Activated T-helper 17 cell treated with anti-CD3 and anti-CD28 coated beads, Interleukin-2, amount 50 U/mL, for 72 hours (primary cell): ENCODE measurements at regions not wholly inside any gene's neighbourhood (a gene's known extent, or its start where the extent isn't known, plus 50 kb on each side); places are given as distances from the start of the nearest gene placed in this dataset.

Source experiments
- ATAC-seq: fragments of 150-1000 bp; cut with Tn5 transposase; replicated peaks from 2 replicates; pipeline ENCODE4 v1.10.0; 2021; ENCODE audit warnings: mild to moderate bottlenecking, moderate library complexity
- H3K27ac Mint-ChIP-seq: one replicate; pipeline ENCODE4 v1.8.0; 2022; ENCODE audit warnings: mixed read lengths
- H3K27me3 Mint-ChIP-seq: one replicate; pipeline ENCODE4 v1.8.0; 2022; ENCODE audit warnings: mixed read lengths
- H3K36me3 Mint-ChIP-seq: one replicate; pipeline ENCODE4 v1.8.0; 2022; ENCODE audit warnings: low read depth, mild to moderate bottlenecking, mixed read lengths
- H3K4me1 Mint-ChIP-seq: one replicate; pipeline ENCODE4 v1.8.0; 2022; ENCODE audit warnings: mixed read lengths
- H3K4me3 Mint-ChIP-seq: one replicate; pipeline ENCODE4 v1.8.0; 2022; ENCODE audit warnings: mild to moderate bottlenecking, mixed read lengths
- H3K9me3 Mint-ChIP-seq: one replicate; pipeline ENCODE4 v1.8.0; 2022; ENCODE audit warnings: mixed read lengths

DNA sequence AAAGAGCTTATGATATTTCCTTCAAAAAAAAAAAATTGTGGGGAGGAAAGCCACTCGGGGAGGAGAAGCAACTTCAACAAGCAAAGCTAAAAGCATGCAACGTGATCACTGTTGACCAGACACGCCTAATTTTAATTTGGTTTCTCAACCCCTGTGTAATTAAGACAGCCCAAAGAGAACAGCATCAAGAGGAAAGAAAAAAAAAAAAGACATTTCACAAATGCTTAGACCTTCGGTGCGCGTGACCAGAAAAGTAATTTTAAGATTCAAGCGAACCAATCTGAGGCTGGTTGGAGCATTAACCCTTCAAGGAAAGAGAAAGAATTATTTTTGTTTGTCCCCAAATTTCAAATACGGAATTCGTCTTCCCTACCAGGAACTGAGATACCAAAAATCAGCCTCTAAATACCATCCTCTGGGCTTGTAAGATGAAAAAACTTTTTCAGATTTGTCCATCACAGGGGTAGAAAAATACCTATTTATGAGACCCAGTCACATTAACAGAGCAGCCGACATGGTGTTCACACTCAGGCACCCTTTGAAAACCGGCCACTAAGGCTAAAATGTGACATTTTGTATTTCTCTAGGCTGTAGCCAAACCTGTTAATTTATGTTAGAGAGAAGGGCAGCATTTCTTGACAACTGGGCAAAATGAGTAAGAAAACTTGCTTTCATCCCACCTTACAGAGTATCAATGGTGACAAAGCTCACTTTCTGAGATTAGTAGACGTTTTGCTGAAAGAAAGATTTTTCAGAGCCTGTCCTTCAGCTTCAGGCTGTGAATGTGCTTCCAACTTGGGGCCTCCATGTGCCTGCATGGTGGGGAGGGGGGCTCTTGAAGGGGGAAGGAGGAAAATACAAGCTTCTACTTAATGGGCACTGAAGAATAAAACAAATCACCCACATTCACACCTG is 179.9 kb upstream of the KLF14 start:
- Mint-ChIP-seq H3K9me3 (no peaks in the 10 kb centered on the region), H3K4me3 (peak overlapping the region; percentile 91), H3K36me3 (peaks cover 100% of the 10 kb centered on the region), H3K27ac (peak overlapping the region; percentile 92), H3K4me1 (peaks cover 82% of the 10 kb centered on the region), H3K27me3 (no peaks in the 10 kb centered on the region)
- peak; percentile 3 for ATAC-seq

DNA sequence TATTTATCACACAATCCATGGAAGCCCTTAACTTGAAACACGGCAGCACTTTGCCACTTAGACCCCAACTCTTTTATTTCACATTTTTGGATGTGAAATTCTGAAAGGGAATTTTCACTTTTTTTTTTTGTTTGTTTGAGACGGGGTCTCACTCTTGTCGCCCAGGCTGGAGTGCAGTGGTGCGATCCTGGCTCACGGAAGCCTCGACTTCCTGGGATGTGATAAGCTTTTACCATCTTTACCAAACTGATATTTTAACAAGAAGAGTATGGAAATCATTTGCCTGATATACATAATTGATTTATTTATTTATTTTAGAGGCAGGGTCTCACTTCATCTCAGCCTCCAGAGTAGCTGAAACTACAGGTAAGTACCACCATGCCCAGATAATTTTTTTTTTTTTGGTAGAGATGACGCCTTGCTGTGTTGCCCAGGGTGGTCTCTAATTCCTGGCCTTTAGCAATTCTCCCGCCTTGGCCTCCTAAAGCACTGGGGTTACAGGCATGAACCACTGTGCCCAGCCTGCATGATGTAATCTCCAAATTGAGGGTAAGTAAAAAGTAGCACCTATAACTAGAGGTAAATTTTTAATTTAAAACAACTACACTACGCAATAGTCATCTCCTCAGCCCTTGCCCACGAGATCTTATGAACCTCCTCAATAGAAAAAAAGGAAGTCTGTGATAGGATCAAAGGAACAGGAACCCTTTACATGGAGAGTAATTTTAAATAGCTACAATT is 180.7 kb upstream of the KLF14 start:
- H3K27me3 Mint-ChIP-seq: no peaks in the 10 kb centered on the region
- peak overlapping the region; percentile 92 for H3K27ac Mint-ChIP-seq
- H3K4me1 Mint-ChIP-seq: peaks cover 83% of the 10 kb centered on the region
- no peak for ATAC-seq
- H3K9me3 Mint-ChIP-seq: no peaks in the 10 kb centered on the region
- H3K4me3 Mint-ChIP-seq: peak overlapping the region; percentile 91
- peaks cover 100% of the 10 kb centered on the region for H3K36me3 Mint-ChIP-seq

DNA sequence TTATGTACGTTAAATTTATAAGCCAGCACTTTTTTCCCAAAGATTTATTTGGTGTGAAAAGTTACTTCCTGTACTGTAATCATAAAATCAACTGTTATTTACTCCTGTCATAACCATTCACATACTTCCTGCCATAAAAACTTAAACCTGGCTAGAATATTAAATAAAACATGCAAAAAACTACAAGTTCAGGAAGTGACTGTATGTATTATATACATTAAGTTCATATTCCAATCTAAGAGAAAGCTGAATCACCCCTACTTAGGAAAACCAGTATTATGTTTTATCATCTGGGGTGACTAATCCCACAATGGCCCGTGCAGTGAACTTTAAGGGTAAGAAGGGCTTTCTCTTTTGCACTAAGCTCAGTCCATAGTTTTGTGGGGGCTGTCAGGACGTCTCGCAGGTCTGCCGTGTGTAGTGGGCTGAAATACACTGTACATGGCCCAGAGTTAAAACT is 183.7 kb upstream of the KLF14 start:
- H3K9me3 Mint-ChIP-seq: no peaks in the 10 kb centered on the region
- H3K36me3 Mint-ChIP-seq: peaks cover 100% of the 10 kb centered on the region
- H3K27me3 Mint-ChIP-seq: no peaks in the 10 kb centered on the region
- H3K4me3 Mint-ChIP-seq: peak overlapping the region; percentile 91
- H3K27ac Mint-ChIP-seq: peak overlapping the region; percentile 92
- ATAC-seq: no peak
- peaks cover 77% of the 10 kb centered on the region for H3K4me1 Mint-ChIP-seq

DNA sequence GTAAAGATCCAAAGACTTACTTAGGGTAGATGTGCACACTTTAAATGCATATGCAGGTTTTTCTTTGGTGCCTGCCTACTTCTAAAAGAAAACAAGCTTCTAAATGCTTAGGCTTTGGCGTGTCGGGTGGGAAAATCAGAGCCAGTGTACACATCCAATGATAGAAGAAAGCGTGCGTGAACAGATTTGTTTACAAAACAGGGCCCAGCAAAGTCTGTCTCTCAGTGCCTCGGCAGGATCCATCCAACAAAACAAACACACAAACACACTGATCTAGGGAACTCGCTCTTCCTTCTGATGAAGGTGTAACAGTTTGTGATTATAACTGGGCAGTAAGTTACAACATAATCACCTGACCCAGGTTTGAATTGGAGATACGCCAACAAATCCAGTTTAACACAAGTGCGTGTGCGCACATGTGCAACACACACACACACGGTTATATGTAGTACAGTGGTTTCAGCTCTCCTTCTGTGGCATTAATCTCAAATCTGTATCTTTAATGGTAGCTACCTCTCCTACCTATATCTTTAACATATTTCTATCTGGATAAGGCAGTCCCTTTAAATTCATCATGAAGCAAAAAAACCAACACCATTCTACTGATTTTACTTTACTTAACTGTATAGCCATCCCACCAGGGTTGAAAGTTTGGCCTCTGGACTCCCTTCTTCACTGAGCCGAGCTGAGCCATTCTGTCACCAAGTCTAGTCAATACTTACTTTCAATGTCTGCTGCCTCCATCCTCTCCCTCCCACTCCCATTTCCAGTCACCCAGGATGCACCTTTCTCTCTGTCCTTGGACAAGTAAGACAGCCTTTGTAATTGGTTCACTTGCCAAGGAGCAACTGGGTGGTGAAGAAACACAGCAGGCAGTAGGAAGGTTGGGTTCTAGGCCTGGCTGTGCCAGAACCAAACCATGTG is 184.4 kb upstream of the KLF14 start:
- Mint-ChIP-seq H3K4me1 (peaks cover 79% of the 10 kb centered on the region), H3K36me3 (peaks cover 100% of the 10 kb centered on the region), H3K27me3 (no peaks in the 10 kb centered on the region), H3K9me3 (no peaks in the 10 kb centered on the region), H3K27ac (peak overlapping the region; percentile 92), H3K4me3 (peak overlapping the region; percentile 91)
- ATAC-seq: peak; percentile 55

DNA sequence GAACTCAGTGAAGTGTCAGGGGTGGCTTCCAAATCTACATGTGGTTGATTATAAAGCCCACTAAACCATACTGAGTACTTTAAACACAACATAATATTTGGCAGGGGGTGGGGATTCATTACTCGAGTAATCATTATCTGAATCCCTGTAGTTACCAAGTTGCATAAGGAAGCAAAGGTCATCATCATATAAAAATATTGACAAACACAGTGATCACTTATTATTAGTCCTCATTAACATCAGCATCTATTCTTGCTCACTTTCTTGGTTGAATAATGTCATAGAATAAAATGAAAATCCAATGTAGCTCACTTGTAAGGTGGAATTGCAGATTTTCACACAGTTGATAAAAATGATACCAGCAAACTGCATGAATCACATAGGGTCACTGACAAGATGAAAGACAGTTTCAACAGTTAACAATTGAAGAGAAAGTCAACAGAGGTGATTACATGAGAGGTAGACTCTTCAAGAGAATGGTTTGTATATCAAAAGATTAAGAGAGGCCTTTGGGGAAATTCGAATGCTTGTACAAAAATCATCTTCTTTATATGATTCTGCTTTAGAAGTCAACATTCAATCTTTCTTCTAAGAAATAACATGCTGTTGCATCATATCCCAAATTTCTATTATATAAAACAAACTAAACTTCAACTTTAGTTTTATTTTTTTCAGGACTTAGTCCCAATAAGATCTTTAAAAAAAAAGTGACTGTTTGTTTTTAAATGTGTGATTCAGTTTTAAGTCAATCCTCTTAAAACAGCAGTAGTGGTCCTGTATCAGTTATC is 185.5 kb upstream of the KLF14 start:
- peak overlapping the region; percentile 91 for H3K4me3 Mint-ChIP-seq
- no peak for ATAC-seq
- H3K9me3 Mint-ChIP-seq: no peaks in the 10 kb centered on the region
- H3K27me3 Mint-ChIP-seq: no peaks in the 10 kb centered on the region
- H3K36me3 Mint-ChIP-seq: peaks cover 100% of the 10 kb centered on the region
- H3K27ac Mint-ChIP-seq: peak overlapping the region; percentile 92
- H3K4me1 Mint-ChIP-seq: peaks cover 72% of the 10 kb centered on the region

DNA sequence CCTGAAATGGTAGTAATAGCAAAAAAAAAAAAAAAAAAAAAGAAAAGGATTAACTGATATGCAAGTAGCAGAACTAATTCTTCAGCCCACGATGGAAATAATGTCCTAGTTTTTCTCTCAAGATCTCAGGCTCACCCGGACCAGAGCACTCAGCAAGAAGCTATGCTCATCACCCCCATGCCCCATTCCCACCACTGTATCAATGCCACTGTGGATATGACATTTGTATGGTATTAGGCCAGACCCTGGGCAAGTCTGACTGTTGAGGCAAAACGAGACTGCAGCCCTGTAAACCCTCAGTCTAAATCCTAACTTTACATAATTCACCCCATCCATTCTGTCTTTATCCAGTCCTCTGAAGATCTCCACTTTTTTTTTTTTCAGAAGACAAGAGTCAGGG is 186.1 kb upstream of the KLF14 start:
- Mint-ChIP-seq H3K4me1 (peaks cover 74% of the 10 kb centered on the region), H3K27me3 (no peaks in the 10 kb centered on the region), H3K27ac (peak overlapping the region; percentile 92), H3K36me3 (peaks cover 100% of the 10 kb centered on the region), H3K9me3 (no peaks in the 10 kb centered on the region), H3K4me3 (peak overlapping the region; percentile 91)
- no peak for ATAC-seq

DNA sequence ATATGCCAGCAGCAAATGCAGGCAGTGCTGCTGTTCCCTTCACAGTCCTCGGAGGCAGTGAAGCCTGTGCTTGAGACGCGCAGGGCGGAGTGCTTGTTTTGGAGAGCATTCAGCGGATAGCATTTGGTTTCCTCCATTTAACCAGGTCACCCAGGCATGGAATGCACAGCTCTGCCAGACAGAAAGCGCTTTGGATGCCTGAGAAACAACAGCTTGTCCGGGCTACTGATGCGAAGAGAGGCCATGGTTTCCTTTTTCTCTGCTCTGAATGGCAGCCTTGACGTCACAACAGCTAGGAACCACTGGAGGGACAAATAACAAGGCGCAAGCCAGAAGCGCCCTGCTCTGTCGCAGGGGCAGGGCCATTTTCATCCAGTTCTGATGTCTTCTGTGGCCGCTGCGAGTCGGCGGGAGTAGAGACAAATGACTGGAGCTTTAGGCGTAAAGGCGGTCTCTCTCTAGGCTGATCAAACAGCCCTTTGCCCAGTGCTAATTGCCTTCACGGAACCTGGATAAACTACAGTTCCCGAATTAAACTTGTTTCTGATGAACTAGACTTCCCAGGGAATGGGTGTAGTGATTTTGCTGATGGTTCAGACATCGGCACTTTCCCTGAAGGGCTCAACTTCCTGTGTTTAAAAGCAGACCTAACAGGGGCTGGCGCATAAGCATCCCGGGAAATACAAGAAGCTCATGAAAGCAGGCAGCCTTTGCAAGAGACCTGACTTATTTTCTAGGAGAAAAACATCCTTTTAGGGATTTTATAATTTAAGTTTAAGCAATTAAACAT is 187.6 kb upstream of the KLF14 start:
- H3K27me3 Mint-ChIP-seq: no peaks in the 10 kb centered on the region
- no peaks in the 10 kb centered on the region for H3K9me3 Mint-ChIP-seq
- ATAC-seq: no peak
- no peak overlapping the region for H3K27ac Mint-ChIP-seq
- H3K36me3 Mint-ChIP-seq: peaks cover 100% of the 10 kb centered on the region
- peak overlapping the region; percentile 91 for H3K4me3 Mint-ChIP-seq
- peaks cover 76% of the 10 kb centered on the region for H3K4me1 Mint-ChIP-seq

DNA sequence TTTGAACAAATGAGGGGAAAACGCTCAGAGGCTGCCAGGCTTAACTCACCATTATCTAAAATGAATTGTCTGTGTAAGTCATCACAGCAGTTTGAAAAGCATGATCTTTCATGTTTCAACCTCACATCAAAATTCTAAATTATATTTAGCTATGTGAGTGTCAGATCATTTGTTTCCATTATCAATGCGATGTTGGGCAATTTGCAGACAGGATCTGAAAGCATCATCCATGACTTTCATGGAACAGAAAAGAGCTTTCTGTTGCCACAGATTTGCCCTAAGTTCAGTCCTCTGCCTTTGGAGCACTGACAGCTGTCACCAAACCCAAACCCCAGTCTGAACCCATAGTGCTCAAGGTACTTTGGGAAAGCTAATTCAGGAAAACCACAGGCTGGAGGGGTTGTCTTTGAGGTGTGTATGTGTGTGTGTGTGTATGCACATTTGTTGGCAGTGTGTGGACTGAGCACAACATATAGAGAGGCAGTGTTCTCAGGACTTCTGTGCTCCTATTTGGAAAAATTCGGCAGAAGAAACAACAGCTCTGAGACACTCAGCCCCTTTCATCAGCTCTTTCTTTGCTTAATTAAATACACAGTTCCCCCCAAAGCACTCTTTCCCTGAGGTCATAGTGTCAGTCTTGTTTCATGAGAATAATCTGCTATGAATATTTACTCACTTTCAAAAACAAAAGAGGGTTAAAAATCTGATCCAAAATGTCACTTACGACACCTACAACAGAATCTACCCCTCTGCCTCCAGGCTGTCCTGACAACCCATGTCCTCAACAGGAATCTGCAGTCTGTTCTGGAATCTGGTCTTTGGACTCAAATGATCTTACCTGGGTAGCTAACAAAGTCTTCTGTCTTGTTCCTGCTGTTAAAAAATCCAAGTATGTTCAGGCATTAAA is 188.5 kb upstream of the KLF14 start:
- Mint-ChIP-seq H3K27me3 (no peaks in the 10 kb centered on the region), H3K27ac (peak overlapping the region; percentile 85), H3K36me3 (peaks cover 100% of the 10 kb centered on the region), H3K9me3 (no peaks in the 10 kb centered on the region), H3K4me1 (peaks cover 78% of the 10 kb centered on the region), H3K4me3 (peak overlapping the region; percentile 91)
- no peak for ATAC-seq

DNA sequence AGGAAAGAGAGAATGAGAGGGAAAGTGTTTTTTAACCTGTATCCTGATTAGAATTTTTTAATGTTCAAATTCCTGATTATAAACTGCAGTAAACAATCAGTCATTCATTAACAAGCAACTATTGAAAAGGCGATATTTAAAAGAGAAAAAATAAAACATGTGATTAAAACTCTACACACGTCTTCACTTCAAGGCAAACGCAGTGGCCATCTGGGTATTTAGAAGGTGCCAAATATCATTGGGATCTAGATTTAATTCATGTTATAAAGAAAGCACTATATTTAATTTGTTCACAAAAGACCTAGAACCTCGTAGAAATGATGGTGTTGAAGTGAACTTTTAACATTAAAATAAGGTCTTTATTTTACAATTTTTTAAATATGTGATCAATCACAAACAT is 189.4 kb upstream of the KLF14 start:
- Mint-ChIP-seq H3K27me3 (no peaks in the 10 kb centered on the region), H3K9me3 (no peaks in the 10 kb centered on the region), H3K36me3 (peaks cover 100% of the 10 kb centered on the region), H3K4me3 (peak overlapping the region; percentile 91), H3K27ac (peak overlapping the region; percentile 85), H3K4me1 (peaks cover 79% of the 10 kb centered on the region)
- no peak for ATAC-seq

DNA sequence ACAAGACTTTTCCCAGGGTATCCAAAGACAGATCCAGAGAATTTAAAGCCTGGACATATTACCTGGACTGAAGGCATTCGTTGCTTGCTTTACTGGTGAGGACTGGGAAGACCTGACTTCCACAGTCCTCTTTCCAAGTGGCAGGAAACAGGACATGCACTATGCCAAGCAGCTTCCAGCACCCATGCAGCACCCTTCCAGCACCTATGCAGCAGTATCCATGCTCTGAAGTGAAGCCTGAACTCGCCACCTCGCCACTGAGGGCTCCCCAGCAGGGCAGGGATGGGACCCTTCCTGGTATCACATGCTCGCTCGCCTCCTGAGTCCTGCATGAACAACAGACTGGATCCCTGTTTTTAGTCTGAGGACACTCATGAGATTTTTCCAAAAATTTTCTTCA is 189.9 kb upstream of the KLF14 start:
- H3K4me1 Mint-ChIP-seq: peaks cover 76% of the 10 kb centered on the region
- H3K36me3 Mint-ChIP-seq: peaks cover 100% of the 10 kb centered on the region
- H3K27ac Mint-ChIP-seq: peak overlapping the region; percentile 92
- H3K4me3 Mint-ChIP-seq: peak overlapping the region; percentile 91
- no peak for ATAC-seq
- no peaks in the 10 kb centered on the region for H3K27me3 Mint-ChIP-seq
- no peaks in the 10 kb centered on the region for H3K9me3 Mint-ChIP-seq

DNA sequence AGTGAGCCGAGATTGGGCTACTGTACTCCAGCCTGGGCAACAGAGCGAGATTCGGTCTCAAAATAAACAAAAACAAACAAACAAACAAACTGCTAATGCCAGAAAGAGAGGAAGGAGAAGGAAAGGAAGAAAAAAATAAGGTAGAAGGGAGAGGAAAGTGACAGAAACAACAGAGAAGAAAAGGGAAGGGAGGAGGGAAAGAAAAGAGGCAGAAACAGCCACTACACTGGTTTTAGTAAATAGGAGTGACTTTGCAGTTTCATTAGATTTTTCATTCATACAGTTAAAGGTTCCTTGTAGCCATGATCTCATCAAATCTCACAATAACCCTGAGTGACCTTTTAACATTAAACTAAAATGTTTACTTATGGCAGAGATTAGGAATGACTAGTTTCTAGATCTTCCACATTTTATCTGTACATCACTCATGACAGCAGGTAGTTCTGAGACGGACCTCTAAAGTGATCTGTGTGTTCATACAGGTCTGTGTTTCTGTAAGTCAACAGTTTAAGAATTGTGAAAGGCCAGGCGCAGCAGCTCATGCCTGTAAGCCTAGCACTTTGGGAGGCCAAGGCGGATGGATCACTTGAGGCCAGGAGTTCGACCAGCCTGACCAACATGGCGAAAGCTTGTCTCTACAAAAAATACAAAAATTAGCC is 191.3 kb upstream of the KLF14 start:
- Mint-ChIP-seq H3K27ac (peak overlapping the region; percentile 92), H3K9me3 (no peaks in the 10 kb centered on the region), H3K4me3 (peak overlapping the region; percentile 91), H3K36me3 (peaks cover 100% of the 10 kb centered on the region), H3K27me3 (no peaks in the 10 kb centered on the region), H3K4me1 (peaks cover 71% of the 10 kb centered on the region)
- ATAC-seq: peak; percentile 35
